ENCODE measurements at regions not wholly inside any gene's neighbourhood (a gene's known extent, or its start where the extent isn't known, plus 50 kb on each side); places are given as distances from the start of the nearest gene placed in this dataset.

DNA sequence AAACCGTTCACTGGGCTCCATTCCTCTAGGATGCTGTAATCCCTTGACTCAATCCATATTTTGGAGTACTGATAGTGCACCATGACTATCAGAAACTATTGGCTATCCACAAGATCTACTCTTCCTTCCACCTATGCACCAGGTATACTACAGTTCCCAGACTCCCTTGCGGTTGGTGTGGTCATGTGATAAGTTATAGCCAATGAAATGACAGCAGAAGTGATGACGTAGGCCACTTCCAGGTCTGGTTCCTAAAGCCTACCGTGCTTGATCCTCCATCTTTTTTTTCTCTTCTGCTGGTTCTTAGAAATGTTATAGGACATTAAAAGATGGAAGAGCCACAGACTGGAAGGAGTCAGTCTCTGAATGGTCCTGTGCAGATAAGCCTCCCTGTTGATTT is 278.8 kb upstream of the C16orf82 start:
- Histone ChIP-seq H3K4me3 (IDR thresholded peaks at IDR 0.05; ENCODE audit: insufficient read depth, low read depth, low read length) (no peak overlapping the region), H3K36me3 (ENCODE audit: insufficient read depth) (no peaks in the 10 kb centered on the region), H3K27ac (no peak overlapping the region), H3K9ac (no peak overlapping the region), H3K27me3 (ENCODE audit: insufficient read depth, low read depth) (no peaks in the 10 kb centered on the region), H3K79me2 (ENCODE audit: insufficient read depth, low read depth) (no peaks in the 10 kb centered on the region), H3K4me1 (ENCODE audit: low read depth, poor library complexity, severe bottlenecking) (no peaks in the 10 kb centered on the region), H3K4me2 (no peak overlapping the region), H2AFZ (ENCODE audit: low read depth) (no peak overlapping the region; the same call in 1 of the 2 replicates), H4K20me1 (ENCODE audit: insufficient read depth) (no peaks in the 10 kb centered on the region)
- TF ChIP-seq, protein P1, sequence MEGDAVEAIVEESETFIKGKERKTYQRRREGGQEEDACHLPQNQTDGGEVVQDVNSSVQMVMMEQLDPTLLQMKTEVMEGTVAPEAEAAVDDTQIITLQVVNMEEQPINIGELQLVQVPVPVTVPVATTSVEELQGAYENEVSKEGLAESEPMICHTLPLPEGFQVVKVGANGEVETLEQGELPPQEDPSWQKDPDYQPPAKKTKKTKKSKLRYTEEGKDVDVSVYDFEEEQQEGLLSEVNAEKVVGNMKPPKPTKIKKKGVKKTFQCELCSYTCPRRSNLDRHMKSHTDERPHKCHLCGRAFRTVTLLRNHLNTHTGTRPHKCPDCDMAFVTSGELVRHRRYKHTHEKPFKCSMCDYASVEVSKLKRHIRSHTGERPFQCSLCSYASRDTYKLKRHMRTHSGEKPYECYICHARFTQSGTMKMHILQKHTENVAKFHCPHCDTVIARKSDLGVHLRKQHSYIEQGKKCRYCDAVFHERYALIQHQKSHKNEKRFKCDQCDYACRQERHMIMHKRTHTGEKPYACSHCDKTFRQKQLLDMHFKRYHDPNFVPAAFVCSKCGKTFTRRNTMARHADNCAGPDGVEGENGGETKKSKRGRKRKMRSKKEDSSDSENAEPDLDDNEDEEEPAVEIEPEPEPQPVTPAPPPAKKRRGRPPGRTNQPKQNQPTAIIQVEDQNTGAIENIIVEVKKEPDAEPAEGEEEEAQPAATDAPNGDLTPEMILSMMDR (conservative IDR thresholded peaks at IDR 0.05; ENCODE audit: low read depth, low read length), result no peak

DNA sequence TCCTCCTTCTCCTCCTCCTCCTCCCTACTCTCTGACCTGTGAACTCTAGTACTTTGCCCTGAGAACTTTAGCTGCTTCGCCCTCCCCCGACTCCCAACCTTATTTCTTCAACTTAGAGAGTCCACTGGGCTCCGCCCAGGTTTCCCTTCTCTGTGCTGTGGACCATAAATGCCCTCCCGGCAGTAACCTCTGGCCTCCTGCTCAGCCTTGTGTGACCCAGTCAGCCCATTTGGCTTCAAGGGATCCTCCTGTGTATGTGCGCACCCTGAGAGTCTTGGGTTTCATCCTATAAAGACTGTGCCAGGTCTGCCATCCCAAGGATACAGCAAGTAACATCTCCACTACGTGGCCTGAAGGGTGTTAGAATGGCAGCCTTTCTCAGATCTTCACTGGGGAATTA is 275.6 kb upstream of the C16orf82 start:
- no peaks in the 10 kb centered on the region for H3K4me1 ChIP-seq (ENCODE audit: low read depth, poor library complexity, severe bottlenecking)
- no peaks in the 10 kb centered on the region for H3K36me3 ChIP-seq (ENCODE audit: insufficient read depth)
- H3K27ac ChIP-seq, result no peak overlapping the region
- no peaks in the 10 kb centered on the region for H3K27me3 ChIP-seq (ENCODE audit: insufficient read depth, low read depth)
- H2AFZ ChIP-seq (ENCODE audit: low read depth), result no peak overlapping the region
- H3K79me2 ChIP-seq (ENCODE audit: insufficient read depth, low read depth), result no peaks in the 10 kb centered on the region
- H4K20me1 ChIP-seq (ENCODE audit: insufficient read depth), result no peaks in the 10 kb centered on the region
- H3K4me3 ChIP-seq (IDR thresholded peaks at IDR 0.05; ENCODE audit: insufficient read depth, low read depth, low read length), result no peak overlapping the region
- H3K4me2 ChIP-seq, result no peak overlapping the region
- TF ChIP-seq, protein P1 (conservative IDR thresholded peaks at IDR 0.05; ENCODE audit: low read depth, low read length), result no peak
- no peak overlapping the region for H3K9ac ChIP-seq

DNA sequence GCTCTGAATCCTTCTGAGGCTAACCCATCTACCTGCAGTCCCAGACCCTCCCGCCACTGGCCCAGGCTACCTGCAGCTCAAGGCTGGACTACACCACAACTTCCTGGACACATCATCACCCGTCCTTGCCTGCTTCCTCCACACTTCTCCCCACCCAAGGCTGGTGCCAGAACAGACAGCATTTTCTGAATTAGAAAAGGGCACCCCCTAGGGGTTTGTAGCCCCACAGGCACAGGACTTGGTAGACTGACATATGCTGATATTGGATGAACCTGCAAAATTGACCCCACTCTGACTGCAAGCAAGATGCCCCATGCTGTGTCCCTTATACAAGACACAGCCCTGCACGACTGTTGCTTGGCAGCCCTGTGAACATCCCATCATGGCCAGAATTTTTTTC is 271.5 kb upstream of the C16orf82 start:
- Histone ChIP-seq H3K4me2 (no peak overlapping the region), H4K20me1 (ENCODE audit: insufficient read depth) (no peaks in the 10 kb centered on the region), H3K4me3 (IDR thresholded peaks at IDR 0.05; ENCODE audit: insufficient read depth, low read depth, low read length) (no peak overlapping the region), H3K27ac (no peak overlapping the region), H3K27me3 (ENCODE audit: insufficient read depth, low read depth) (no peaks in the 10 kb centered on the region), H2AFZ (ENCODE audit: low read depth) (no peak overlapping the region), H3K4me1 (ENCODE audit: low read depth, poor library complexity, severe bottlenecking) (no peaks in the 10 kb centered on the region), H3K36me3 (ENCODE audit: insufficient read depth) (no peaks in the 10 kb centered on the region), H3K79me2 (ENCODE audit: insufficient read depth, low read depth) (no peaks in the 10 kb centered on the region), H3K9ac (no peak overlapping the region)
- TF ChIP-seq, protein P1 (conservative IDR thresholded peaks at IDR 0.05; ENCODE audit: low read depth, low read length), result peak; percentile 42

DNA sequence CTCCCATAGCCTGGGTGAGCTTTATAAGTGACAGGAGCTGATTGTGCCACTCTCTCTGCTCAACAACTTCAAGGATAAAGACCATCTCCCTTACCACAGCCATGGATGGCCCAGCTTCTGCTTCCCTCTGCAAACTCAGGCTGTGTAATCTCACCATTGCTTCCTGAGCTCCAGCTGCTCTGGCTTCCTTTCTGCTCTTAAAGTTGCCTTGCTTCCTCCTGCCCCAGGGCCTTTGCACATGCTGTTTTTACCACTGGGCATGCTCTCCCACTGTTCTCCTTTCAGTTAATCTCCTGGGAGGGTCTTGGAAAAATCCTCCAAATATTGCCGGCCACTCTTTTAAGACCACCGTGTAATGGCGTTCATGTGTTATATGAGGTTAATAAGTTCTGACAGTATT is 265.1 kb upstream of the C16orf82 start:
- Histone ChIP-seq H3K27ac (no peak overlapping the region), H3K4me3 (IDR thresholded peaks at IDR 0.05; ENCODE audit: insufficient read depth, low read depth, low read length) (no peak overlapping the region), H3K4me2 (no peak overlapping the region), H3K36me3 (ENCODE audit: insufficient read depth) (no peaks in the 10 kb centered on the region), H2AFZ (ENCODE audit: low read depth) (no peak overlapping the region), H3K79me2 (ENCODE audit: insufficient read depth, low read depth) (no peaks in the 10 kb centered on the region), H3K4me1 (ENCODE audit: low read depth, poor library complexity, severe bottlenecking) (no peaks in the 10 kb centered on the region), H3K9ac (no peak overlapping the region), H4K20me1 (ENCODE audit: insufficient read depth) (no peaks in the 10 kb centered on the region), H3K27me3 (ENCODE audit: insufficient read depth, low read depth) (no peaks in the 10 kb centered on the region)
- TF ChIP-seq, protein P1 (conservative IDR thresholded peaks at IDR 0.05; ENCODE audit: low read depth, low read length), result no peak
